IMR-90 (cell line): ENCODE measurements at regions not wholly inside any gene's neighbourhood (a gene's known extent, or its start where the extent isn't known, plus 50 kb on each side); places are given as distances from the start of the nearest gene placed in this dataset.

Experiments used
- FOS ChIP-seq: fragments of 150-350 bp; IDR thresholded peaks from 2 replicates; pipeline ENCODE4 v1.6.1; 2016; ENCODE audit warnings: low read depth, low read length
- RAD21 ChIP-seq: IDR thresholded peaks from 2 replicates; pipeline ENCODE4 v1.6.1; 2012; ENCODE audit warnings: low read length, improper control_type of control experiment
- RFX5 ChIP-seq: IDR thresholded peaks from 2 replicates; pipeline ENCODE4 v1.8.0; 2012; ENCODE audit warnings: low read depth, mild to moderate bottlenecking, low read length, moderate library complexity
- TF ChIP-seq, protein P1 (sequence below): conservative IDR thresholded peaks from 2 replicates; pipeline ENCODE4 v1.5.1; 2012; ENCODE audit warnings: mild to moderate bottlenecking, low read depth, low read length, improper control_type of control experiment

- TF ChIP-seq, protein P1, sequence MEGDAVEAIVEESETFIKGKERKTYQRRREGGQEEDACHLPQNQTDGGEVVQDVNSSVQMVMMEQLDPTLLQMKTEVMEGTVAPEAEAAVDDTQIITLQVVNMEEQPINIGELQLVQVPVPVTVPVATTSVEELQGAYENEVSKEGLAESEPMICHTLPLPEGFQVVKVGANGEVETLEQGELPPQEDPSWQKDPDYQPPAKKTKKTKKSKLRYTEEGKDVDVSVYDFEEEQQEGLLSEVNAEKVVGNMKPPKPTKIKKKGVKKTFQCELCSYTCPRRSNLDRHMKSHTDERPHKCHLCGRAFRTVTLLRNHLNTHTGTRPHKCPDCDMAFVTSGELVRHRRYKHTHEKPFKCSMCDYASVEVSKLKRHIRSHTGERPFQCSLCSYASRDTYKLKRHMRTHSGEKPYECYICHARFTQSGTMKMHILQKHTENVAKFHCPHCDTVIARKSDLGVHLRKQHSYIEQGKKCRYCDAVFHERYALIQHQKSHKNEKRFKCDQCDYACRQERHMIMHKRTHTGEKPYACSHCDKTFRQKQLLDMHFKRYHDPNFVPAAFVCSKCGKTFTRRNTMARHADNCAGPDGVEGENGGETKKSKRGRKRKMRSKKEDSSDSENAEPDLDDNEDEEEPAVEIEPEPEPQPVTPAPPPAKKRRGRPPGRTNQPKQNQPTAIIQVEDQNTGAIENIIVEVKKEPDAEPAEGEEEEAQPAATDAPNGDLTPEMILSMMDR: no peak
- no peak for TF ChIP-seq RFX5
- TF ChIP-seq FOS: no peak
- no peak for TF ChIP-seq RAD21
Measured at GRCh38 chr17:55632893-55633292, 89.8 kb downstream of the TMEM100 start.
